Liver (tissue), 8 donors: ENCODE measurements at regions not wholly inside any gene's neighbourhood (a gene's known extent, or its start where the extent isn't known, plus 50 kb on each side); places are given as distances from the start of the nearest gene placed in this dataset.

ENCODE experiments used
- DNase-seq: peaks from one replicate; pipeline ENCODE4 v3.0.0-alpha.2; 2017; ENCODE audit warnings: low spot score
- H3K27ac ChIP-seq, 2 donors: one replicate each; pipeline ENCODE4 v1.7.0; 2013; ENCODE audit warnings: inconsistent platforms in 2 of 2, low read length in 2 of 2, control low read depth in 1 of 2, low read depth in 1 of 2, mild to moderate bottlenecking in 1 of 2
- H3K27me3 ChIP-seq, 4 donors: one replicate each; pipeline versions ENCODE4 v1.6.1 to v1.7.0; 2013; ENCODE audit warnings: low read length in 3 of 4, inconsistent platforms in 1 of 4, mild to moderate bottlenecking in 1 of 4, moderate library complexity in 1 of 4; ENCODE audit not compliant: control insufficient read depth in 4 of 4, insufficient read depth in 4 of 4
- H3K36me3 ChIP-seq, 4 donors: one replicate each; pipeline versions ENCODE4 v1.6.1 to v1.7.0; 2013; ENCODE audit warnings: low read length in 3 of 4, mild to moderate bottlenecking in 3 of 4, low read depth in 1 of 4, moderate library complexity in 1 of 4; ENCODE audit not compliant: control insufficient read depth in 4 of 4, insufficient read depth in 3 of 4
- H3K4me1 ChIP-seq, 4 donors: one replicate each; pipeline versions ENCODE4 v1.6.1 to v1.7.0; 2013; ENCODE audit warnings: low read length in 3 of 4, mild to moderate bottlenecking in 3 of 4, moderate library complexity in 1 of 4; ENCODE audit not compliant: control insufficient read depth in 4 of 4, insufficient read depth in 4 of 4
- H3K4me3 ChIP-seq, 3 donors: one replicate each; pipeline versions ENCODE4 v1.6.1 to v1.7.0; 2013; ENCODE audit warnings: low read length in 3 of 3, control low read depth in 1 of 3, low read depth in 1 of 3, mild to moderate bottlenecking in 1 of 3
- H3K9ac ChIP-seq, 2 donors: one replicate each; pipeline ENCODE4 v1.7.0; 2013; ENCODE audit warnings: low read length in 2 of 2, mild to moderate bottlenecking in 2 of 2, moderate library complexity in 2 of 2, control low read depth in 1 of 2, low read depth in 1 of 2
- H3K9me3 ChIP-seq, 4 donors: one replicate each; pipeline versions ENCODE4 v1.6.1 to v1.7.0; 2013; ENCODE audit warnings: low read length in 3 of 4; ENCODE audit not compliant: control insufficient read depth in 4 of 4
- ATF3 ChIP-seq: IDR thresholded peaks from 2 replicates; pipeline ENCODE4 v1.6.1; 2016; ENCODE audit warnings: antibody characterized with exemption
- CTCF ChIP-seq: fragments of 150-350 bp; IDR thresholded peaks from 2 replicates; pipeline ENCODE4 v1.5.1; 2017; ENCODE audit warnings: improper control_type of control experiment, low read depth, low read length; ENCODE audit not compliant: missing input control
- EGR1 ChIP-seq, 2 donors: IDR thresholded peaks; 2 replicates each; pipeline ENCODE4 v1.6.1; 2016 to 2018; ENCODE audit warnings: antibody characterized with exemption in 2 of 2, low read depth in 2 of 2
- FOXA1 ChIP-seq: IDR thresholded peaks from 2 replicates; pipeline ENCODE4 v1.6.1; 2016; ENCODE audit warnings: antibody characterized with exemption
- FOXA2 ChIP-seq: IDR thresholded peaks from 2 replicates; pipeline ENCODE4 v1.6.1; 2016; ENCODE audit warnings: antibody characterized with exemption
- GABPA ChIP-seq, 2 donors: IDR thresholded peaks in 1 of 2; conservative IDR thresholded peaks in 1 of 2; 2 replicates each; pipeline ENCODE4 v1.6.1; 2016; ENCODE audit warnings: antibody characterized with exemption in 2 of 2, mild to moderate bottlenecking in 1 of 2, moderate library complexity in 1 of 2
- HNF4A ChIP-seq, 2 donors: conservative IDR thresholded peaks; 2 replicates each; pipeline ENCODE4 v1.6.1; 2016; ENCODE audit warnings: antibody characterized with exemption in 2 of 2, mild to moderate bottlenecking in 2 of 2
- HNF4G ChIP-seq: IDR thresholded peaks from 2 replicates; pipeline ENCODE4 v1.6.1; 2016; ENCODE audit warnings: antibody characterized with exemption
- JUND ChIP-seq, 2 donors: IDR thresholded peaks; 2 replicates each; pipeline ENCODE4 v1.6.1; 2016; ENCODE audit warnings: antibody characterized with exemption in 2 of 2
- MAX ChIP-seq: IDR thresholded peaks from 2 replicates; pipeline ENCODE4 v1.6.1; 2016; ENCODE audit warnings: antibody characterized with exemption
- NR2F2 ChIP-seq: IDR thresholded peaks from 2 replicates; pipeline ENCODE4 v1.6.1; 2016; ENCODE audit warnings: antibody characterized with exemption
- RAD21 ChIP-seq, 2 donors: IDR thresholded peaks; 2 replicates each; pipeline ENCODE4 v1.6.1; 2016; ENCODE audit warnings: antibody characterized with exemption in 2 of 2, mild to moderate bottlenecking in 2 of 2
- REST ChIP-seq: IDR thresholded peaks from 2 replicates; pipeline ENCODE4 v1.6.1; 2016; ENCODE audit warnings: antibody characterized with exemption, mild to moderate bottlenecking
- RXRA ChIP-seq, 2 donors: IDR thresholded peaks; 2 replicates each; pipeline ENCODE4 v1.6.1; 2017 to 2018; ENCODE audit warnings: antibody characterized with exemption in 2 of 2, mild to moderate bottlenecking in 1 of 2
- SP1 ChIP-seq: IDR thresholded peaks from 2 replicates; pipeline ENCODE4 v1.6.1; 2018; ENCODE audit warnings: antibody characterized with exemption, mild to moderate bottlenecking
- TAF1 ChIP-seq: conservative IDR thresholded peaks from 2 replicates; pipeline ENCODE4 v1.6.1; 2016; ENCODE audit warnings: antibody characterized with exemption, mild to moderate bottlenecking
- YY1 ChIP-seq: IDR thresholded peaks from 2 replicates; pipeline ENCODE4 v1.6.1; 2016; ENCODE audit warnings: antibody characterized with exemption, mild to moderate bottlenecking
- ZBTB33 ChIP-seq: IDR thresholded peaks from 2 replicates; pipeline ENCODE4 v1.6.1; 2016; ENCODE audit warnings: antibody characterized with exemption
- WGBS: extraction: QIAGEN DNeasy Blood & Tissue Kit; methylation state at CpG from one replicate; pipeline ENCODE4 v1.1.7; 2013; 5-methylcytosine and 5-hydroxymethylcytosine counted together
- donor health status: healthy.
- donor health status: healthy.
- donor health status: healthy.
- donor health status: healthy.
- donor health status: healthy.

- peaks cover 0 to 2% (median 0%) of the 10 kb centered on the region in 4 donors for H3K4me1 ChIP-seq
- TF ChIP-seq JUND (IDR thresholded peaks at IDR 0.05) (no peak), HNF4G (no peak), TAF1 (no peak), GABPA (IDR thresholded peaks at IDR 0.05 in 1 of 2, conservative IDR thresholded peaks at IDR 0.05 in 1 of 2) (no peak), SP1 (no peak), ZBTB33 (no peak), REST (no peak), EGR1 (IDR thresholded peaks at IDR 0.05; ENCODE audit: low read depth in 2 of 2) (no peak), CTCF (no peak), FOXA1 (no peak), MAX (no peak), NR2F2 (no peak), ATF3 (no peak), RAD21 (IDR thresholded peaks at IDR 0.05) (no peak), RXRA (IDR thresholded peaks at IDR 0.05) (no peak), HNF4A (conservative IDR thresholded peaks at IDR 0.05) (no peak), FOXA2 (no peak), YY1 (no peak)
- H3K9ac ChIP-seq, result no peak overlapping the region
- H3K27ac ChIP-seq, result no peak overlapping the region
- no peaks in the 10 kb centered on the region for H3K36me3 ChIP-seq
- 88% methylated on average over 3 of the region's 3 CpGs for WGBS
- H3K4me3 ChIP-seq, result no peak overlapping the region
- peaks cover 0 to 3% (median 0%) of the 10 kb centered on the region in 4 donors for H3K9me3 ChIP-seq
- DNase-seq, result no peak
- peaks cover 0 to 16% (median 2%) of the 10 kb centered on the region in 4 donors for H3K27me3 ChIP-seq
These were observed 69.8 kb downstream of the CD83 start for GRCh38 chr6:14187406-14187805.
